ENCODE measurements at regions not wholly inside any gene's neighbourhood (a gene's known extent, or its start where the extent isn't known, plus 50 kb on each side); places are given as distances from the start of the nearest gene placed in this dataset.
"Not testable (repeated sequence)": the region's sequence is repeated elsewhere in the genome, so short reads cannot be mapped to it uniquely, and the experiment has no call there.

DNA sequence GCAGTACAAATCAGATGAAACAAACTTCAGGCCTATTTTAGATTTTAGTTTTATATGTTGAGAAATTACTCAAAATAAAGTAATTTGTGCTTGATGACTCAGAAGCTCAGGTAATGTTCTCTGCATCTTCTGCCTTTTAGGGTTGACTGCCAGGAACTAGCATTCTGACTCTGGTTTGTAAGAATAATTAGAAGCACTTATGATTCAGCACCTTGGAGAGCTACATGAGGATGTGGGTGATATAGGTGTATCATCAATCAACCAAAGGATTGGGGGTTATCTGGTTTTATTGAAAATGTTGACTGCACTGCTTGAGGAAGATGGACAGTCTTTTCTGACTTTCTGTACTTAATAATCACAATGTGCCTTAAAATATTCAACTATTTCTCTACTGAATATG is 118.7 kb upstream of the SGCD start:
- DNase-seq (ENCODE audit: low read depth), result no peak

- no peak for DNase-seq (ENCODE audit: low read depth)
Measured at GRCh38 chr5:156218367-156219158, 108.4 kb upstream of the SGCD start.

GRCh38 chr5:156219483-156220005 is 107.4 kb upstream of the SGCD start:
- DNase-seq (ENCODE audit: low read depth), result no peak

- DNase-seq (ENCODE audit: low read depth), result no peak
Measured at GRCh38 chr5:156221816-156222215, 105.1 kb upstream of the SGCD start.

GRCh38 chr5:156223547-156223946 is 103.4 kb upstream of the SGCD start:
- DNase-seq (ENCODE audit: low read depth), result no peak

GRCh38 chr5:156226485-156226884 is 100.5 kb upstream of the SGCD start:
- DNase-seq (ENCODE audit: low read depth), result not testable (repeated sequence)

GRCh38 chr5:156230887-156231286 is 96.1 kb upstream of the SGCD start:
- no peak for DNase-seq (ENCODE audit: low read depth)

GRCh38 chr5:156232251-156232869 is 94.6 kb upstream of the SGCD start:
- DNase-seq (ENCODE audit: low read depth), result no peak

GRCh38 chr5:156237361-156237760 is 89.6 kb upstream of the SGCD start:
- DNase-seq (ENCODE audit: low read depth), result no peak

- no peak for DNase-seq (ENCODE audit: low read depth)
Measured at GRCh38 chr5:156239800-156240199, 87.2 kb upstream of the SGCD start.

GRCh38 chr5:156240414-156240813 is 86.5 kb upstream of the SGCD start:
- DNase-seq (ENCODE audit: low read depth), result no peak

- no peak for DNase-seq (ENCODE audit: low read depth)
Measured at GRCh38 chr5:156241266-156241665, 85.7 kb upstream of the SGCD start.

DNA sequence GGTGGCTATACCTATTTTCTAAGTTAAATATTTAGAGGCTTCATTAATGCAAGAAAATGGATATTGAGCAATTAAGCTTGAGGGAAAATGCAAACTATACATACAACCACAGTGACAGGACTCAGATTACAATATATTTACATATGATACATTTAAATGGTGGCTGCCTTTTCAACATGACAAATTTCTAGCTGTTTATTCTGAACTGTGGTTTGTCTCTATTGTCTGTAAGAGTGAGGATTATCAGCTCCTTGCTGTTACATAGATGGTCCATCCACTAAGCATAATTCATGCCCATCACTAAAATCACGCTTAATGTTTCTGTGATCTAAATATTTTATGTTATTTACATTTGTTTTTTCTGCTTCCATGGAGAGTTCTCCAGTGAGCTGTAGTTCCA is 81.1 kb upstream of the SGCD start:
- no peak for DNase-seq (ENCODE audit: low read depth)

GRCh38 chr5:156251076-156251475 is 75.9 kb upstream of the SGCD start:
- DNase-seq (ENCODE audit: low read depth), result no peak

DNA sequence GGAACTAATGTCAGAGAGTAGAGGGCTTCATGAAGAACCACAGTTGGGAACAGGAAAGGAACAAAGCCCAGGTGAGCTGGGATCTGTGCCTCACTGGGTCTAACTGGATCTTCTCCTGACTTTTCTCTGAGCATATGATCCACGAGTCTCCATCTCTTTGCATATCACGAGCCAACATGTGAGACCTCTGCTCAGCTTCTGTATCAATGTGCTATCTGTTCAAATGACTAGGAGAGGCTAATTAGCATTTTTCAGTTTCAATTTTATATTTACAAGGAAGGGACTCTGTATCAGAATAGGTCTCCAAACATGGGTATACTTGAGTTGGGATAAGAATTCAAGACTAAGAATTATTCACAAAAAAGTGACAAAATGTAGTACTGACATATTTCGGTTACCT is 73.8 kb upstream of the SGCD start:
- no peak for DNase-seq (ENCODE audit: low read depth)

GRCh38 chr5:156254196-156254595 is 72.8 kb upstream of the SGCD start:
- DNase-seq (ENCODE audit: low read depth), result no peak

DNA sequence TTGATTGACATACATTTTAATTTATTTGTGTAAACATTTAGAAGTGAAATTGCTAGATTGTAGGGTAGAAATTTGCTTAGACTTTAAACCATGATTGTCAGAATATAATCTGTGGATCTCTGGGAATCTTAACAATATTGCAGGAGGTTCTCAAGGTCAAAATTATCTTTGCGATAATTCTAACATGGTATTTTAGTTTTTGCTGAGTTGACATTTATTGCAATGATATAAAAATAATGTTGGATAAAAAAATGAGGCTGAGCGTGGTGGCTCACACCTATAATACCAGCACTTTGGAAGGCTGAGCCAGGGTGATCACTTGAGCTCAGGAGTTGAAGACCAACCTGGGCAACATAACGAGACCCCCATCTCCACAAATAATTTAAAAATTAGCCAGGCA is 70.3 kb upstream of the SGCD start:
- no peak for DNase-seq (ENCODE audit: low read depth)

DNA sequence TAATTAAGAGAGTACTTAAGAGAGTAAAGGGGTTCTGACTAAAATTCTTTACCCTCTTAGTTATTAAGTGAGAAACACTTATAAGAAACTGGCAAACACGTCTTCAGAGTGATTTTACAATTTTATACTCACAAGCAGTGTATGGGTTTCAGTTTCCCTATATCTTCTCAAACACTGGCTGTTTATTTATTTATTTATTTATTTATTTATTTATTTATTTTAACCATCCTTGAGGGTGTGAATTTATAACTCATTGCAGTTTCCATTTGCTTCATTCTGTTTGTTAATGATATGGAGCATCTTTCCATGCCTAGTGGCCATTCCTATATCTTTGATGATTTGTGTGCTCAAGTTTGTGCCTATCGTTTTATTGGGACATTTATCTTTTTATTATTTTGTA is 68.0 kb upstream of the SGCD start:
- DNase-seq (ENCODE audit: low read depth), result no peak

GRCh38 chr5:156259618-156260017 is 67.3 kb upstream of the SGCD start:
- no peak for DNase-seq (ENCODE audit: low read depth)

- DNase-seq (ENCODE audit: low read depth), result no peak
Measured at GRCh38 chr5:156261275-156261939, 65.6 kb upstream of the SGCD start.

GRCh38 chr5:156271569-156271968 is 55.4 kb upstream of the SGCD start:
- DNase-seq (ENCODE audit: low read depth), result no peak

GRCh38 chr5:156272139-156272538 is 54.8 kb upstream of the SGCD start:
- DNase-seq (ENCODE audit: low read depth), result no peak

DNA sequence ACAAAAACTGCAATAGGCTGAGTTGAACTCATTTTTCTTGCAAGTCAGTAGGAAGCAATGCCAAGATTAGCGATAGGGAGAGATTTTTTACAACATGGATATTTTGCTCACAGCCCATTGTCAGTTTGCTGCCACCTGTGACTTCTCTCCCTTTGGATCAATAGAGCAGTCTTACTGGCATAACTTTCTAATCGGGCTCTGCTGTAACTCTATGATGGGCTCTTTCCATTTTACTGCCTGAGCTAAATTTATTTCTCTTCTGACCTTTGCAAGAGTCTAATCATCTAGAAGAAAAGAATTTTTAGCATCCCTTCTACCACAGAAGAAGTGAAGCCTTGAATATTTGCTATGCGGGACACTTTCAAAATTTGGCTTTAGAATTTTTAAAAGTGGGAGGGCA is 53.6 kb upstream of the SGCD start:
- no peak for DNase-seq (ENCODE audit: low read depth)

Data from non-pigmented ciliary epithelial cell (primary cell).